ENCODE measurements at regions not wholly inside any gene's neighbourhood (a gene's known extent, or its start where the extent isn't known, plus 50 kb on each side); places are given as distances from the start of the nearest gene placed in this dataset.

DNA sequence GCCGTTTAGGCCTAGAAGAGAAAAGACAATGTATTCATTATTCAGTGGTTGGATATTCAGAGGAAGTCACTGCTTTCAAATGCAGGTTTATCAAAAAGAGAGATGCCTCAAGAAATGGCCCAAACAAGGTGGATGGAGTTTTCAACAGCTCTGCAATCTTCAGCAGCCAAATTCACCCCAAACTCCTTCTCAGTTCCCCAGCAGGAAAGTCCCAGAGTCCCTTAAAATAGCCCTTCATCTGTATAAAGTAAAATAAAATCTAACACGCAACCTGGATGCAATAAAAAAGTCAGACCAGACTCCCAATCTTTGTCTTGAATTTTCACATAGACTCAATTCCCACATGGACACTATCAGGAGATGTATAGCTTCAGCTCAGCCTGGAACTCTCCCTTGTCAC is 101.6 kb upstream of the SPATA12 start (continued):
- no peak for TF ChIP-seq SIN3A (conservative IDR thresholded peaks at IDR 0.05 in 1 of 2, IDR thresholded peaks at IDR 0.05 in 1 of 2; ENCODE audit: low read depth in 1 of 2, low read length in 2 of 2)
- TF ChIP-seq, protein P1, sequence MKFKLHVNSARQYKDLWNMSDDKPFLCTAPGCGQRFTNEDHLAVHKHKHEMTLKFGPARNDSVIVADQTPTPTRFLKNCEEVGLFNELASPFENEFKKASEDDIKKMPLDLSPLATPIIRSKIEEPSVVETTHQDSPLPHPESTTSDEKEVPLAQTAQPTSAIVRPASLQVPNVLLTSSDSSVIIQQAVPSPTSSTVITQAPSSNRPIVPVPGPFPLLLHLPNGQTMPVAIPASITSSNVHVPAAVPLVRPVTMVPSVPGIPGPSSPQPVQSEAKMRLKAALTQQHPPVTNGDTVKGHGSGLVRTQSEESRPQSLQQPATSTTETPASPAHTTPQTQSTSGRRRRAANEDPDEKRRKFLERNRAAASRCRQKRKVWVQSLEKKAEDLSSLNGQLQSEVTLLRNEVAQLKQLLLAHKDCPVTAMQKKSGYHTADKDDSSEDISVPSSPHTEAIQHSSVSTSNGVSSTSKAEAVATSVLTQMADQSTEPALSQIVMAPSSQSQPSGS (IDR thresholded peaks at IDR 0.05; ENCODE audit: low read length): no peak
